PC-9 (cell line): ENCODE measurements at regions not wholly inside any gene's neighbourhood (a gene's known extent, or its start where the extent isn't known, plus 50 kb on each side); places are given as distances from the start of the nearest gene placed in this dataset.

Experiments
- BruUV-seq: library from RNA; stranded (reverse); fragments of 400-500 nt; replicated peaks from 2 replicates; lab custom pipeline; 2021; lab: Mats Ljungman, UMichigan
- CTCF ChIA-PET: fragments of 300-600 bp; sonication (Branson Sonifier 250); formaldehyde crosslinking; loops from one replicate; lab custom pipeline; 2022; ENCODE audit warnings: antibody characterized with exemption; lab: Charles Lee
- POLR2A ChIA-PET: fragments of 300-600 bp; sonication (Branson Sonifier 250); formaldehyde crosslinking; loops from one replicate; lab custom pipeline; 2022; ENCODE audit warnings: antibody characterized with exemption; ENCODE audit not compliant: unreplicated experiment; lab: Charles Lee
- DNase-seq, 2 experiments: peaks; one replicate each; pipeline versions ENCODE4 v3.0.0 to v3.0.0-alpha.2; 2015 to 2022; ENCODE audit warnings: mixed read lengths in 1 of 2
- H2AFZ ChIP-seq: fragments of 200-600 bp; sonication (generic); 2 replicates; pipeline ENCODE4 v1.8.1; 2017; ENCODE audit warnings: antibody characterized with exemption
- H3F3A ChIP-seq: fragments of 200-600 bp; sonication (generic); 2 replicates; pipeline ENCODE4 v1.8.1; 2017; ENCODE audit warnings: antibody characterized with exemption, mild to moderate bottlenecking, low read depth; ENCODE audit not compliant: insufficient read depth
- H3K27ac ChIP-seq: fragments of 200-600 bp; sonication (generic); 2 replicates; pipeline ENCODE4 v1.6.1; 2016; ENCODE audit warnings: mixed run types
- H3K27me3 ChIP-seq: fragments of 200-600 bp; sonication (generic); 2 replicates; pipeline ENCODE4 v1.6.1; 2016; ENCODE audit warnings: low read depth, mixed run types; ENCODE audit not compliant: insufficient read depth
- H3K36me3 ChIP-seq: fragments of 200-600 bp; sonication (generic); 2 replicates; pipeline ENCODE4 v1.6.1; 2016; ENCODE audit warnings: low read depth, mixed run types
- H3K4me1 ChIP-seq: fragments of 200-600 bp; sonication (generic); replicated peaks from 2 replicates; pipeline ENCODE4 v1.6.1; 2016; ENCODE audit warnings: mixed run types; ENCODE audit not compliant: insufficient read depth
- H3K4me2 ChIP-seq: fragments of 200-600 bp; sonication (generic); 2 replicates; pipeline ENCODE4 v1.6.1; 2017; ENCODE audit warnings: mixed run types
- H3K4me3 ChIP-seq: fragments of 200-600 bp; sonication (generic); 2 replicates; pipeline ENCODE4 v1.6.1; 2016; ENCODE audit warnings: mixed run types
- H3K79me2 ChIP-seq: fragments of 200-600 bp; sonication (generic); 2 replicates; pipeline ENCODE4 v1.6.1; 2017; ENCODE audit warnings: low read depth, mixed run types
- H3K9me2 ChIP-seq: fragments of 200-600 bp; sonication (generic); 2 replicates; pipeline ENCODE4 v1.8.1; 2017; ENCODE audit warnings: mild to moderate bottlenecking; ENCODE audit not compliant: insufficient read depth
- H3K9me3 ChIP-seq: fragments of 200-600 bp; sonication (generic); 2 replicates; pipeline ENCODE4 v1.8.1; 2016; ENCODE audit warnings: low read depth; ENCODE audit not compliant: insufficient read depth
- H4K20me1 ChIP-seq: fragments of 200-600 bp; sonication (generic); 2 replicates; pipeline ENCODE4 v1.8.1; 2017; ENCODE audit not compliant: insufficient read depth
- CTCF ChIP-seq: fragments of 200-600 bp; sonication (generic); conservative IDR thresholded peaks from 2 replicates; pipeline ENCODE4 v1.6.1; 2017; ENCODE audit warnings: mixed run types, antibody characterized with exemption, mild to moderate bottlenecking, moderate library complexity
- EZH2 ChIP-seq: fragments of 200-600 bp; sonication (generic); IDR thresholded peaks from 2 replicates; pipeline ENCODE4 v1.8.0; 2017; ENCODE audit warnings: antibody characterized with exemption, low read depth
- intact Hi-C: fragments of 100-400 bp; cut with micrococcal nuclease; formaldehyde crosslinking; loops from one replicate; pipeline ENCODE4 v1.10.0; 2022; ENCODE audit not compliant: unreplicated experiment

GRCh38 chr17:74061758-74062157, 141.7 kb upstream of the RPL38 start:
- no peaks in the 10 kb centered on the region for H3K4me1 ChIP-seq
- no peak for DNase-seq
- H3F3A ChIP-seq = no peaks in the 10 kb centered on the region
- H4K20me1 ChIP-seq = no peaks in the 10 kb centered on the region
- CTCF ChIA-PET = no interaction called here
- TF ChIP-seq CTCF = no peak
- TF ChIP-seq EZH2 = no peak
- peaks cover 58% of the 10 kb centered on the region for H3K27me3 ChIP-seq
- no peaks in the 10 kb centered on the region for H3K9me3 ChIP-seq
- BruUV-seq = no TSS peak
- no peaks in the 10 kb centered on the region for H3K79me2 ChIP-seq
- no peak overlapping the region for H3K4me3 ChIP-seq
- H3K9me2 ChIP-seq = no peaks in the 10 kb centered on the region
- no peak overlapping the region for H3K27ac ChIP-seq
- intact Hi-C loops = no loop called here
- POLR2A ChIA-PET = no interaction called here
- H3K4me2 ChIP-seq = no peak overlapping the region
- no peaks in the 10 kb centered on the region for H3K36me3 ChIP-seq
- no peak overlapping the region for H2AFZ ChIP-seq

- ChIA-PET POLR2A (no interaction called here), CTCF (no interaction called here)
- Histone ChIP-seq H4K20me1 (no peaks in the 10 kb centered on the region), H3K9me2 (no peaks in the 10 kb centered on the region), H3K27me3 (peaks cover 58% of the 10 kb centered on the region), H2AFZ (no peak overlapping the region), H3K4me1 (no peaks in the 10 kb centered on the region), H3K4me3 (no peak overlapping the region), H3K79me2 (no peaks in the 10 kb centered on the region), H3K4me2 (no peak overlapping the region), H3F3A (no peaks in the 10 kb centered on the region), H3K9me3 (no peaks in the 10 kb centered on the region), H3K27ac (no peak overlapping the region), H3K36me3 (no peaks in the 10 kb centered on the region)
- intact Hi-C loops = no loop called here
- BruUV-seq = no TSS peak
- no peak for TF ChIP-seq CTCF
- no peak for TF ChIP-seq EZH2
- DNase-seq = no peak
These were observed 141.2 kb upstream of the RPL38 start for GRCh38 chr17:74062234-74062633.

- Histone ChIP-seq H2AFZ (no peak overlapping the region), H3K27me3 (peaks cover 54% of the 10 kb centered on the region), H3K4me1 (no peaks in the 10 kb centered on the region), H3K9me3 (no peaks in the 10 kb centered on the region), H3K9me2 (no peaks in the 10 kb centered on the region), H3K4me3 (no peak overlapping the region), H3K27ac (no peak overlapping the region), H4K20me1 (no peaks in the 10 kb centered on the region), H3F3A (no peaks in the 10 kb centered on the region), H3K4me2 (no peak overlapping the region), H3K79me2 (no peaks in the 10 kb centered on the region), H3K36me3 (no peaks in the 10 kb centered on the region)
- DNase-seq = no peak
- ChIA-PET CTCF (no interaction called here), POLR2A (no interaction called here)
- intact Hi-C loops = no loop called here
- BruUV-seq = no TSS peak
- no peak for TF ChIP-seq EZH2
- TF ChIP-seq CTCF = no peak
These were observed 140.0 kb upstream of the RPL38 start for GRCh38 chr17:74063439-74063838.
